ENCODE measurements at regions not wholly inside any gene's neighbourhood (a gene's known extent, or its start where the extent isn't known, plus 50 kb on each side); places are given as distances from the start of the nearest gene placed in this dataset.

- no peak for TF ChIP-seq CTCF (conservative IDR thresholded peaks at IDR 0.05)
- no peak overlapping the region for H3K27ac ChIP-seq
These were observed 176.8 kb upstream of the ECI2 start for GRCh38 chr6:4311976-4312860.

- no peak overlapping the region for H3K27ac ChIP-seq
- no peak for TF ChIP-seq CTCF (conservative IDR thresholded peaks at IDR 0.05)
These were observed 174.2 kb upstream of the ECI2 start for GRCh38 chr6:4309540-4309939.

- no peak overlapping the region for H3K27ac ChIP-seq
- TF ChIP-seq CTCF (conservative IDR thresholded peaks at IDR 0.05), result no peak
These were observed 173.0 kb upstream of the ECI2 start for GRCh38 chr6:4308364-4308763.

GRCh38 chr6:4304927-4305455, 169.6 kb upstream of the ECI2 start:
- TF ChIP-seq CTCF (conservative IDR thresholded peaks at IDR 0.05), result no peak
- H3K27ac ChIP-seq, result no peak overlapping the region

GRCh38 chr6:4303638-4304037, 168.3 kb upstream of the ECI2 start:
- no peak for TF ChIP-seq CTCF (conservative IDR thresholded peaks at IDR 0.05)
- no peak overlapping the region for H3K27ac ChIP-seq

GRCh38 chr6:4302524-4302923, 167.1 kb upstream of the ECI2 start:
- no peak overlapping the region for H3K27ac ChIP-seq
- TF ChIP-seq CTCF (conservative IDR thresholded peaks at IDR 0.05), result no peak

- no peak for TF ChIP-seq CTCF (conservative IDR thresholded peaks at IDR 0.05)
These were observed 166.5 kb upstream of the ECI2 start for GRCh38 chr6:4301871-4302270.

More at GRCh38 chr6:4301871-4302270, 166.5 kb upstream of the ECI2 start:
- H3K27ac ChIP-seq, result no peak overlapping the region

Measured in VCaP (cell line).